ENCODE measurements at regions not wholly inside any gene's neighbourhood (a gene's known extent, or its start where the extent isn't known, plus 50 kb on each side); places are given as distances from the start of the nearest gene placed in this dataset.

DNA sequence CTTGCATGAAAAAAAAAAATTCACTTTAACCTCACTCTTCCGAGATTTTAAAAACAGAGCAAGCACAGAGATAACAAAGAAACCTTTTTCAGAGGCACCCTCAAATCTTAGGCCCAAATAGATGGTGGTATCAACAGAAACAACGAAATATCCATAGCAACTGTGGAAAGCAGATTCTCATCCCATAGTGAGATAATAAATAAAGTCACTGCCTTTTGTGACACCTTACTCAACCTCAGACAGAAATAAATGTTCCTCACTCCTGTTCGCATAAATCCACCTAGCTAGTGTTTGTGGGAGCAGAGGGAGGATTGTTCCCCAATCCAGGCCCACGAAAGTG is 60.9 kb upstream of the RTN4 start:
- TF ChIP-seq, protein P1, sequence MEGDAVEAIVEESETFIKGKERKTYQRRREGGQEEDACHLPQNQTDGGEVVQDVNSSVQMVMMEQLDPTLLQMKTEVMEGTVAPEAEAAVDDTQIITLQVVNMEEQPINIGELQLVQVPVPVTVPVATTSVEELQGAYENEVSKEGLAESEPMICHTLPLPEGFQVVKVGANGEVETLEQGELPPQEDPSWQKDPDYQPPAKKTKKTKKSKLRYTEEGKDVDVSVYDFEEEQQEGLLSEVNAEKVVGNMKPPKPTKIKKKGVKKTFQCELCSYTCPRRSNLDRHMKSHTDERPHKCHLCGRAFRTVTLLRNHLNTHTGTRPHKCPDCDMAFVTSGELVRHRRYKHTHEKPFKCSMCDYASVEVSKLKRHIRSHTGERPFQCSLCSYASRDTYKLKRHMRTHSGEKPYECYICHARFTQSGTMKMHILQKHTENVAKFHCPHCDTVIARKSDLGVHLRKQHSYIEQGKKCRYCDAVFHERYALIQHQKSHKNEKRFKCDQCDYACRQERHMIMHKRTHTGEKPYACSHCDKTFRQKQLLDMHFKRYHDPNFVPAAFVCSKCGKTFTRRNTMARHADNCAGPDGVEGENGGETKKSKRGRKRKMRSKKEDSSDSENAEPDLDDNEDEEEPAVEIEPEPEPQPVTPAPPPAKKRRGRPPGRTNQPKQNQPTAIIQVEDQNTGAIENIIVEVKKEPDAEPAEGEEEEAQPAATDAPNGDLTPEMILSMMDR (conservative IDR thresholded peaks at IDR 0.05 in 1 of 2, IDR thresholded peaks at IDR 0.05 in 1 of 2; ENCODE audit: low read depth in 1 of 2, low read length in 2 of 2) = no peak
- TF ChIP-seq EZH2 (IDR thresholded peaks at IDR 0.05; ENCODE audit: low read length, missing control alignments) = no peak
- H3K79me2 ChIP-seq (ENCODE audit: control insufficient read depth, insufficient read depth, low read length) = peaks cover 2% of the 10 kb centered on the region
- H3K4me1 ChIP-seq (ENCODE audit: control insufficient read depth, extremely low read depth, insufficient read depth, low read length) = peaks cover 45% of the 10 kb centered on the region

DNA sequence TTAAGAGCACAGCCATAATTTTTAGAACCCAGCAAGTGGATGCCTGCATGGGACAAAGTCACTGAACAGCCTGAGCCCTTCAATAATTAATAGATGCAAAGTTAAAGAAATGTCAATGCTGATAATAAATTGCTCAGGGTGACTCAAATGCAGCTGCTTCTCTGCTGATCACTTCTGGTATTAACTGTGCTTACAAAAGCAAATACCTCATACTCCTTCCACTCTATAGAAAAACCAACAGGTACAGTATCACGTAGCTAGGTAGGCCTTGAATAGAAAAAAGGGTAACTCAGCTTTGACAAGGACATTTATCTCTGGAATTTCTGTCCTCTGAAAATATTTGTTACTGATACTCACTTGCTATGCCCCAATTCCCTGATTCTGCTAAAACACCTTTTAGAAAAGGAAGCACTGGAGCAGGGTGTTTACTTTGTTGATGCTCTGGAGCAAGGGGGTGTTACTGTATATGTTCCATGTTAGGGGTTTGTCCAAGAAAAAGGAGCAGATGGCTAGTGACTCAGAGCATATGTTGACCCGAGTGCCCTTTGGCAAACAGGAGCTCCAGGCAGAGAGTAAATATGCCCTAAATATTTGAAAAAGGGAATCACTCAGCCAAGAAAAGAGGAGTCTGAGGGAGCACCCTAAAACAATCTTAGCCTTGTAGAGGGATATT is 59.1 kb upstream of the RTN4 start:
- no peaks in the 10 kb centered on the region for H3K9me3 ChIP-seq (ENCODE audit: control insufficient read depth, insufficient read depth, low read depth, low read length)
- H3K9ac ChIP-seq (ENCODE audit: insufficient read depth, low read length) = no peak overlapping the region
- TF ChIP-seq, protein P1 (conservative IDR thresholded peaks at IDR 0.05 in 1 of 2, IDR thresholded peaks at IDR 0.05 in 1 of 2; ENCODE audit: low read depth in 1 of 2, low read length in 2 of 2) = no peak
- TF ChIP-seq EZH2 (IDR thresholded peaks at IDR 0.05; ENCODE audit: low read length, missing control alignments) = no peak
- peak overlapping the region; percentile 59 for H3K27ac ChIP-seq (ENCODE audit: insufficient read depth, low read length)
- H3K27me3 ChIP-seq (ENCODE audit: control insufficient read depth, insufficient read depth, low read length) = no peaks in the 10 kb centered on the region
- peak overlapping the region; percentile 36 for H3K4me2 ChIP-seq (ENCODE audit: extremely low read depth, insufficient read depth, low read length)
- H3K4me1 ChIP-seq (ENCODE audit: control insufficient read depth, extremely low read depth, insufficient read depth, low read length) = peaks cover 42% of the 10 kb centered on the region
- H3K79me2 ChIP-seq (ENCODE audit: control insufficient read depth, insufficient read depth, low read length) = peaks cover 2% of the 10 kb centered on the region
- no peak overlapping the region for H3K4me3 ChIP-seq (replicated peaks in 1 of 4; ENCODE audit: control extremely low read depth in 1 of 4, insufficient read depth in 1 of 4, low read depth in 3 of 4, low read length in 4 of 4)
- H3K36me3 ChIP-seq (ENCODE audit: control insufficient read depth, insufficient read depth, low read length) = no peaks in the 10 kb centered on the region
- DNase-seq (ENCODE audit: low read depth in 2 of 2) = peak; percentile 72 to 92
- no peak overlapping the region for H2AFZ ChIP-seq (ENCODE audit: low read length)
- H4K20me1 ChIP-seq (ENCODE audit: control insufficient read depth, extremely low read depth, insufficient read depth, low read length) = no peaks in the 10 kb centered on the region

More for the DNA sequence above, 60.9 kb upstream of the RTN4 start:
- Histone ChIP-seq H3K27ac (ENCODE audit: insufficient read depth, low read length) (peak overlapping the region; percentile 95), H4K20me1 (ENCODE audit: control insufficient read depth, extremely low read depth, insufficient read depth, low read length) (no peaks in the 10 kb centered on the region), H3K9me3 (ENCODE audit: control insufficient read depth, insufficient read depth, low read depth, low read length) (no peaks in the 10 kb centered on the region), H3K36me3 (ENCODE audit: control insufficient read depth, insufficient read depth, low read length) (no peaks in the 10 kb centered on the region), H3K4me3 (replicated peaks in 1 of 4; ENCODE audit: control extremely low read depth in 1 of 4, insufficient read depth in 1 of 4, low read depth in 3 of 4, low read length in 4 of 4) (peak overlapping the region in 1 of 4 experiments; percentile 11), H3K4me2 (ENCODE audit: extremely low read depth, insufficient read depth, low read length) (peak overlapping the region; percentile 51), H3K27me3 (ENCODE audit: control insufficient read depth, insufficient read depth, low read length) (no peaks in the 10 kb centered on the region), H2AFZ (ENCODE audit: low read length) (no peak overlapping the region), H3K9ac (ENCODE audit: insufficient read depth, low read length) (peak overlapping the region; percentile 41)
- no peak for DNase-seq (ENCODE audit: low read depth in 2 of 2)

DNA sequence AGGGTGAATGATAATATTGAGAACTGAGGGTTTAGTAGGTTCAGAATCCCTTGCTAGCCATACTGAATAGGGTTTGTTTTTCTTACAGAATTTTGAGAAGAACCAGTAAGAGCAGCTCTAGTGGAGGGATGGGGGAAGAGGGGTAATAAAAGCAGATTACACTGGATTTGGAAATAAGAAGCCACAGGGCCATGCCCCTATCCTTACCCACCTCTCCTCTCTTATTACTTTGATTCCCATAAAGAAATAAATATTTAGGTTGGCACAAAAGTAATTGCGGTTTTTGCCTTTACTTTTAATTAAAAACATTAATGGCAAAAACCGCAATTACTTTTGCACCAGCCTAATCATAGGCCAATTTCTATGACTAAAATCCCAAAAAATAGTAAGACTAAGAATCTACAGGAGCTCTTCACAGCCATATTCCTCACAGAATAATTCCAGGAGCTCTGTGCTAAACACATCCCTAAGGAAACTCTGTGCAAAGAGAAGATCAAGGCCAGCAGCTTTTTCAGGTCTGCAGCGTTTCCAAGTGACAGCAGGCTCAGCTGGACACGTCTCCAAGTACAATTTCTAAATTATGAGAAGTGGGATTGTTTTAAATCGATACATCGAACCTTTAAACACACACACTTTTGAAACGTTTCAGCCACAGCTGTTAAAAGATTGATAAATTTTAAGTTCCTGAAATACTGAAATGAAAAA is 58.4 kb upstream of the RTN4 start:
- Histone ChIP-seq H4K20me1 (ENCODE audit: control insufficient read depth, extremely low read depth, insufficient read depth, low read length) (no peaks in the 10 kb centered on the region), H3K27me3 (ENCODE audit: control insufficient read depth, insufficient read depth, low read length) (no peaks in the 10 kb centered on the region), H3K36me3 (ENCODE audit: control insufficient read depth, insufficient read depth, low read length) (no peaks in the 10 kb centered on the region), H3K79me2 (ENCODE audit: control insufficient read depth, insufficient read depth, low read length) (peaks cover 2% of the 10 kb centered on the region), H3K9me3 (ENCODE audit: control insufficient read depth, insufficient read depth, low read depth, low read length) (no peaks in the 10 kb centered on the region), H2AFZ (ENCODE audit: low read length) (no peak overlapping the region), H3K4me3 (replicated peaks in 1 of 4; ENCODE audit: control extremely low read depth in 1 of 4, insufficient read depth in 1 of 4, low read depth in 3 of 4, low read length in 4 of 4) (no peak overlapping the region), H3K4me1 (ENCODE audit: control insufficient read depth, extremely low read depth, insufficient read depth, low read length) (peaks cover 40% of the 10 kb centered on the region), H3K27ac (ENCODE audit: insufficient read depth, low read length) (no peak overlapping the region), H3K4me2 (ENCODE audit: extremely low read depth, insufficient read depth, low read length) (no peak overlapping the region), H3K9ac (ENCODE audit: insufficient read depth, low read length) (no peak overlapping the region)
- TF ChIP-seq, protein P1 (conservative IDR thresholded peaks at IDR 0.05 in 1 of 2, IDR thresholded peaks at IDR 0.05 in 1 of 2; ENCODE audit: low read depth in 1 of 2, low read length in 2 of 2) = no peak
- no peak for TF ChIP-seq EZH2 (IDR thresholded peaks at IDR 0.05; ENCODE audit: low read length, missing control alignments)
- no peak for DNase-seq (ENCODE audit: low read depth in 2 of 2)
